Parathyroid adenoma (tissue), 2 donors: ENCODE measurements at regions not wholly inside any gene's neighbourhood (a gene's known extent, or its start where the extent isn't known, plus 50 kb on each side); places are given as distances from the start of the nearest gene placed in this dataset.

ENCODE experiments used
- H2AFZ ChIP-seq: fragments of 300-600 bp; sonication (generic); one replicate; pipeline ENCODE4 v1.7.0; 2017; ENCODE audit warnings: antibody characterized with exemption, mild to moderate bottlenecking
- H3K27ac ChIP-seq: fragments of 300-600 bp; sonication (generic); one replicate; pipeline ENCODE4 v1.7.0; 2017
- H3K27me3 ChIP-seq: fragments of 300-600 bp; sonication (generic); one replicate; pipeline ENCODE4 v1.7.0; 2017; ENCODE audit warnings: low read length; ENCODE audit not compliant: control insufficient read depth, insufficient read depth
- H3K36me3 ChIP-seq: fragments of 300-600 bp; sonication (generic); one replicate; pipeline ENCODE4 v1.7.0; 2017; ENCODE audit warnings: low read length; ENCODE audit not compliant: control insufficient read depth, insufficient read depth
- H3K4me1 ChIP-seq: fragments of 300-600 bp; sonication (generic); one replicate; pipeline ENCODE4 v1.7.0; 2017; ENCODE audit warnings: control low read depth
- H3K4me2 ChIP-seq: fragments of 300-600 bp; sonication (generic); one replicate; pipeline ENCODE4 v1.7.0; 2017; ENCODE audit warnings: low read length
- H3K4me3 ChIP-seq: fragments of 300-600 bp; sonication (generic); one replicate; pipeline ENCODE4 v1.7.0; 2017; ENCODE audit warnings: low read depth, low read length
- H3K79me2 ChIP-seq: fragments of 300-600 bp; sonication (generic); one replicate; pipeline ENCODE4 v1.7.0; 2017; ENCODE audit warnings: control low read depth
- H3K9ac ChIP-seq: fragments of 300-600 bp; sonication (generic); one replicate; pipeline ENCODE4 v1.7.0; 2017; ENCODE audit warnings: mild to moderate bottlenecking
- H3K9me3 ChIP-seq: fragments of 300-600 bp; sonication (generic); one replicate; pipeline ENCODE4 v1.7.0; 2017; ENCODE audit warnings: low read length; ENCODE audit not compliant: control insufficient read depth
- TF ChIP-seq, protein P1 (sequence below): fragments of 300-600 bp; sonication (generic); IDR thresholded peaks from one replicate; pipeline ENCODE4 v1.7.0; 2017; ENCODE audit warnings: antibody characterized with exemption, mild to moderate bottlenecking
- donor health status: primary hyperparathyroidism.

DNA sequence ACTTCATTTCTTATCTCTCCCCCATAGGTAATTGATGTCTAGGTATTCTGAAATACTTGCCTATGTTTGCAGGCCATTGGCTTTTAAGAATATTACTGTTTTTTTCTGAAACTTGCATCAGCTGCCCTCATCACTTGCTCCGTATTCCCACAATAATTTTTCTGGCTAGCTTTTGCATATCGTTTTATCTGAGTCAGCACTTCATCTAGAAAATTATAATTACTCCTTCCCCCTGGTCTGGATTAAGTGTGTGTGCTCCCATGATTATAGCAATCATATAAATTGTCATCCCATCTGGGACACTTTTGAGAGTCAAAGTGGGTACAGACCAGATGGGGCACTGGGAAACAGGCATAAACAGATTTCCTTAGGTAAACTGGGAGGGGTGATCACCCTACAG lies 583.2 kb upstream of the B3GALT2 start:
- no peaks in the 10 kb centered on the region for H3K36me3 ChIP-seq
- TF ChIP-seq, protein P1, sequence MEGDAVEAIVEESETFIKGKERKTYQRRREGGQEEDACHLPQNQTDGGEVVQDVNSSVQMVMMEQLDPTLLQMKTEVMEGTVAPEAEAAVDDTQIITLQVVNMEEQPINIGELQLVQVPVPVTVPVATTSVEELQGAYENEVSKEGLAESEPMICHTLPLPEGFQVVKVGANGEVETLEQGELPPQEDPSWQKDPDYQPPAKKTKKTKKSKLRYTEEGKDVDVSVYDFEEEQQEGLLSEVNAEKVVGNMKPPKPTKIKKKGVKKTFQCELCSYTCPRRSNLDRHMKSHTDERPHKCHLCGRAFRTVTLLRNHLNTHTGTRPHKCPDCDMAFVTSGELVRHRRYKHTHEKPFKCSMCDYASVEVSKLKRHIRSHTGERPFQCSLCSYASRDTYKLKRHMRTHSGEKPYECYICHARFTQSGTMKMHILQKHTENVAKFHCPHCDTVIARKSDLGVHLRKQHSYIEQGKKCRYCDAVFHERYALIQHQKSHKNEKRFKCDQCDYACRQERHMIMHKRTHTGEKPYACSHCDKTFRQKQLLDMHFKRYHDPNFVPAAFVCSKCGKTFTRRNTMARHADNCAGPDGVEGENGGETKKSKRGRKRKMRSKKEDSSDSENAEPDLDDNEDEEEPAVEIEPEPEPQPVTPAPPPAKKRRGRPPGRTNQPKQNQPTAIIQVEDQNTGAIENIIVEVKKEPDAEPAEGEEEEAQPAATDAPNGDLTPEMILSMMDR = no peak
- H3K9ac ChIP-seq = no peak overlapping the region
- no peak overlapping the region for H3K4me2 ChIP-seq
- H2AFZ ChIP-seq = no peak overlapping the region
- H3K27me3 ChIP-seq = no peaks in the 10 kb centered on the region
- no peak overlapping the region for H3K27ac ChIP-seq
- no peaks in the 10 kb centered on the region for H3K9me3 ChIP-seq
- no peaks in the 10 kb centered on the region for H3K4me1 ChIP-seq
- H3K4me3 ChIP-seq = no peak overlapping the region
- no peaks in the 10 kb centered on the region for H3K79me2 ChIP-seq

DNA sequence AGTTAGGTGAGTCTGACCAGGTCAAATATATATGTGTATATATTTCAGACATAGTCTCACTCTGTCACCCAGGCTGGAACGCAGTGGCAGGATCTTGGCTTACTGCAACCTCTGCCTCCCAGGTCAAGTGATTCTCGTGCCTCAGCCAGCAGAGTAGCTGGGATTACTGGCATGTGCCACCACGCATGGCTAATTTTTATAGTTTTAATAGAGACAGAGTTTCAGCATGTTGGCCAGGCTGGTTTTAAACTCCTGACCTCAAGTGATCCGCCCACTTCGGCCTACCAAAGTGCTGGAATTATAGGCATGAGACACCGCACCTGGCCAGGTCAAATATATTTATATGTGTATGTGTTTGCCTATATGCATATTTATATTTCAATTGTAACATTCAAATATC lies 581.5 kb upstream of the B3GALT2 start:
- no peak overlapping the region for H3K4me3 ChIP-seq
- H3K4me1 ChIP-seq = no peaks in the 10 kb centered on the region
- no peaks in the 10 kb centered on the region for H3K79me2 ChIP-seq
- H3K36me3 ChIP-seq = no peaks in the 10 kb centered on the region
- no peak overlapping the region for H3K9ac ChIP-seq
- no peak overlapping the region for H3K4me2 ChIP-seq
- TF ChIP-seq, protein P1 = no peak
- no peak overlapping the region for H3K27ac ChIP-seq
- H3K9me3 ChIP-seq = no peaks in the 10 kb centered on the region
- H3K27me3 ChIP-seq = no peaks in the 10 kb centered on the region
- no peak overlapping the region for H2AFZ ChIP-seq

DNA sequence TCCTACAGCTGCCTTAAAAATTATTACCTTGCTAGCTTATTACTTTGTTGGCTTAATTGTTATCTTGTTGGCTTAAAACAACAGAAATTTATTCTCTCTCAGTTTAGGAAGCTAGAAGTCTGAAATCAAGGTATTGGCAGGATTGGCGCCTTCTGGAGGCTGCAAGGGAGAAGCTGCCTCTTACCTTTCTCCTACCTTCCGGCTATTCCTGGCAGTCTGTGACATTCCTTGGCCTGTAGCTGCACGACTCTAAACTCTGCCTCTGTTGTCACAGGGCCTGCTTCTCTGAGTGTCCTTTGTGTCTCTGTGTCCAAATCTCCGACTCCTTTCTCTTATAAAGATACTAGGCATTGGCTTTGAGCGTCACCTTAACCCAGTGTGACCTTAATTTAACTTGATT lies 579.9 kb upstream of the B3GALT2 start:
- Histone ChIP-seq H2AFZ (no peak overlapping the region), H3K9ac (no peak overlapping the region), H3K4me3 (no peak overlapping the region), H3K27me3 (no peaks in the 10 kb centered on the region), H3K4me1 (no peaks in the 10 kb centered on the region), H3K27ac (no peak overlapping the region), H3K79me2 (no peaks in the 10 kb centered on the region), H3K4me2 (no peak overlapping the region), H3K36me3 (no peaks in the 10 kb centered on the region), H3K9me3 (no peaks in the 10 kb centered on the region)
- TF ChIP-seq, protein P1 = no peak

DNA sequence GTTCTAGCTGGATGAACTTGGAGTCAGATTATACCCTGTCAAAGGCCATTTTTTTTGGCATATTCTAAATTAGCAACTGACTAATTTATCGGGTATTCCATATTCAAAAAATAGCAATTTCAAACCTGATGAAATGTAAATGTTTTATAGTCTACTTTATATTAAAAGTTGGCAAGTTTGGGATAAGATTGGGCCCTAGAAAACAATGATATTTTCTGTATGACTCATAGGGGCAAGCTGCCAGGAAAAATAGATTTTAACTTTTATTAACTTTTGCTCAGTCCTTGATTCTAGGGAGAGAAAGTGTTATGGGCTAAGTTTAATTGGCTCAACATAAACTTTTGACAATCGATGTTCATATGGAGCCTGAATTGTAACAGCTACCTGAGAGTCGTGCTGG lies 576.9 kb upstream of the B3GALT2 start:
- Histone ChIP-seq H3K79me2 (no peaks in the 10 kb centered on the region), H3K9me3 (no peaks in the 10 kb centered on the region), H3K27ac (no peak overlapping the region), H3K4me1 (no peaks in the 10 kb centered on the region), H3K36me3 (no peaks in the 10 kb centered on the region), H3K4me3 (no peak overlapping the region), H3K9ac (no peak overlapping the region), H2AFZ (no peak overlapping the region), H3K4me2 (no peak overlapping the region), H3K27me3 (no peaks in the 10 kb centered on the region)
- TF ChIP-seq, protein P1 = no peak

DNA sequence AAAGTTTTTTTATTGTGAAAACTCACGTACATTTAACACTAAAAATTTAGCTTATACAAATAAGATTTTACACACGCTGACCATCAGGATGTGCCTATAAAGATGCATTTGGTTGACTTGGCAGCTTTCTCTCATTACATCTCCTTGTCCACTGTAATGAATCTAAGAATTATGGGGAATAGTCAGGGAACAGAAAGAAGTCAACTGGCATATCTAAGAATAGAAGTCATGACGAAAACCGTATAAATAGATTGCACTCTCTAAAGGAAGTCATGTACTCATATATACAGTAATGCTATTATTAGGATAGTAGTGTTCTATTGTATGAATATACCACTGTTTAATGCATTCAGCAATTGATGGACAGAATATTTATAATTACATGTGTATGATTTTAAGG lies 575.8 kb upstream of the B3GALT2 start:
- H3K4me3 ChIP-seq = no peak overlapping the region
- no peak overlapping the region for H3K4me2 ChIP-seq
- H3K79me2 ChIP-seq = no peaks in the 10 kb centered on the region
- no peak overlapping the region for H3K9ac ChIP-seq
- H3K27me3 ChIP-seq = no peaks in the 10 kb centered on the region
- no peaks in the 10 kb centered on the region for H3K36me3 ChIP-seq
- H2AFZ ChIP-seq = no peak overlapping the region
- H3K4me1 ChIP-seq = no peaks in the 10 kb centered on the region
- H3K9me3 ChIP-seq = no peaks in the 10 kb centered on the region
- TF ChIP-seq, protein P1 = no peak
- H3K27ac ChIP-seq = no peak overlapping the region
